ENCODE measurements at regions not wholly inside any gene's neighbourhood (a gene's known extent, or its start where the extent isn't known, plus 50 kb on each side); places are given as distances from the start of the nearest gene placed in this dataset.

- no peak for DNase-seq (ENCODE audit: low read depth in 2 of 2)
These were observed 680.1 kb downstream of the DIAPH3 start for GRCh38 chr13:59483501-59484145.

- no peak for DNase-seq (ENCODE audit: low read depth in 2 of 2)
These were observed 675.8 kb downstream of the DIAPH3 start for GRCh38 chr13:59487883-59488282.

GRCh38 chr13:59488436-59488835 lies 675.3 kb downstream of the DIAPH3 start:
- no peak for DNase-seq (ENCODE audit: low read depth in 2 of 2)

GRCh38 chr13:59490651-59491050 lies 673.1 kb downstream of the DIAPH3 start:
- DNase-seq (ENCODE audit: low read depth in 2 of 2), result no peak

- DNase-seq (ENCODE audit: low read depth in 2 of 2), result no peak
These were observed 671.6 kb downstream of the DIAPH3 start for GRCh38 chr13:59492030-59492636.

GRCh38 chr13:59493436-59493965 lies 670.2 kb downstream of the DIAPH3 start:
- no peak for DNase-seq (ENCODE audit: low read depth in 2 of 2)

- DNase-seq (ENCODE audit: low read depth in 2 of 2), result no peak
These were observed 669.6 kb downstream of the DIAPH3 start for GRCh38 chr13:59494151-59494550.

- DNase-seq (ENCODE audit: low read depth in 2 of 2), result no peak
These were observed 669.2 kb downstream of the DIAPH3 start for GRCh38 chr13:59494560-59494970.

GRCh38 chr13:59495299-59495698 lies 668.4 kb downstream of the DIAPH3 start:
- DNase-seq (ENCODE audit: low read depth in 2 of 2), result no peak

GRCh38 chr13:59495936-59496512 lies 667.7 kb downstream of the DIAPH3 start:
- no peak for DNase-seq (ENCODE audit: low read depth in 2 of 2)

- no peak for DNase-seq (ENCODE audit: low read depth in 2 of 2)
These were observed 666.0 kb downstream of the DIAPH3 start for GRCh38 chr13:59497621-59498247.

- DNase-seq (ENCODE audit: low read depth in 2 of 2), result no peak
These were observed 662.7 kb downstream of the DIAPH3 start for GRCh38 chr13:59501004-59501403.

GRCh38 chr13:59504407-59504806 lies 659.3 kb downstream of the DIAPH3 start:
- no peak for DNase-seq (ENCODE audit: low read depth in 2 of 2)

GRCh38 chr13:59510386-59510785 lies 653.3 kb downstream of the DIAPH3 start:
- no peak for DNase-seq (ENCODE audit: low read depth in 2 of 2)

GRCh38 chr13:59513686-59514085 lies 650.0 kb downstream of the DIAPH3 start:
- no peak for DNase-seq (ENCODE audit: low read depth in 2 of 2)

- no peak for DNase-seq (ENCODE audit: low read depth in 2 of 2)
These were observed 649.4 kb downstream of the DIAPH3 start for GRCh38 chr13:59514316-59514715.

- DNase-seq (ENCODE audit: low read depth in 2 of 2), result no peak
These were observed 643.9 kb downstream of the DIAPH3 start for GRCh38 chr13:59519819-59520218.

GRCh38 chr13:59521549-59521948 lies 642.2 kb downstream of the DIAPH3 start:
- DNase-seq (ENCODE audit: low read depth in 2 of 2), result no peak

GRCh38 chr13:59522652-59523051 lies 641.1 kb downstream of the DIAPH3 start:
- DNase-seq (ENCODE audit: low read depth in 2 of 2), result no peak

GRCh38 chr13:59527500-59527899 lies 636.2 kb downstream of the DIAPH3 start:
- no peak for DNase-seq (ENCODE audit: low read depth in 2 of 2)

GRCh38 chr13:59531571-59532091 lies 632.1 kb downstream of the DIAPH3 start:
- DNase-seq (ENCODE audit: low read depth in 2 of 2), result no peak

GRCh38 chr13:59532405-59532804 lies 631.3 kb downstream of the DIAPH3 start:
- no peak for DNase-seq (ENCODE audit: low read depth in 2 of 2)

Data from stimulated activated CD8-positive, alpha-beta memory T cell treated with anti-CD3 and anti-CD28 coated beads, Interleukin-15, amount 100 ng/mL, for 48 hours (primary cell).